Body of pancreas (tissue), 4 donors: ENCODE measurements at regions not wholly inside any gene's neighbourhood (a gene's known extent, or its start where the extent isn't known, plus 50 kb on each side); places are given as distances from the start of the nearest gene placed in this dataset.

Experiments
- CTCF ChIP-seq, 7 experiments: fragments of 450-650 bp in 4 of 7; fragments of 200-600 bp in 3 of 7; sonication (generic) in 3 of 7; IDR thresholded peaks; one replicate each; pipeline ENCODE4 v1.5.1; 2016 to 2019; ENCODE audit warnings: antibody characterized with exemption in 7 of 7
- POLR2A ChIP-seq, 3 donors: fragments of 450-650 bp; IDR thresholded peaks; one replicate each; pipeline ENCODE4 v1.6.1; 2016; ENCODE audit warnings: antibody characterized with exemption in 3 of 3, mild to moderate bottlenecking in 2 of 3

DNA sequence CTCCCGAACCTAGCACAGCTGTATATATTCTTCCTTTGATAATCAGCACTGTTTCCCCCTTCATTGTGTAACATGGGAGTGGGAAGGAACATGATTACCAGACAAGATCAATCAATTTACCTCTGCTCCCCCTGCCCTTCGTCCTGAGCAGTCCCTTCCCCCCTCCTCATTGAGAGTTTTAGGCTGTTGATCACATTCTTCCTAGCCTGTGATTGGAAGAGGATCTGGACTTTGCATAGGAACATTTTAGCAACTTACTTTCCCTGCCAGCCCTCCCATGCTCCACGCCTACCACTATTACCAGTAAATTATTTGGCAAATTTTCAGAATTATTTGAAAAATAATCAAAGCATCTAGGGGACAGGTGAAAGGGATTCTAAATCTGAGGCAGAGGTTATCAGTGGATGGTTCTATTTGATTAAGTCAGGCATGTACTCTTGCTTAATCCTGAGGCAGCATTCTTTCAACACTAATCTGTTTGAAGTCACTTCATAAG, 62.7 kb upstream of the ABCD3 start:
- no peak for TF ChIP-seq CTCF (IDR thresholded peaks at IDR 0.05)
- no peak for TF ChIP-seq POLR2A (IDR thresholded peaks at IDR 0.05)
